ENCODE measurements at regions not wholly inside any gene's neighbourhood (a gene's known extent, or its start where the extent isn't known, plus 50 kb on each side); places are given as distances from the start of the nearest gene placed in this dataset.

GRCh38 chr2:41127351-41127750 is 675.5 kb upstream of the SLC8A1 start:
- no peak overlapping the region for H3K4me3 ChIP-seq
- no peaks in the 10 kb centered on the region for H3K27me3 ChIP-seq (ENCODE audit: low read depth)
- H3K36me3 ChIP-seq, result no peaks in the 10 kb centered on the region
- DNase-seq, result no peak
- intact Hi-C loops (cut with micrococcal nuclease), result no loop called here
- H3K27ac ChIP-seq (replicated peaks), result no peak overlapping the region
- H3K4me1 ChIP-seq, result no peaks in the 10 kb centered on the region
- TF ChIP-seq, protein P1, sequence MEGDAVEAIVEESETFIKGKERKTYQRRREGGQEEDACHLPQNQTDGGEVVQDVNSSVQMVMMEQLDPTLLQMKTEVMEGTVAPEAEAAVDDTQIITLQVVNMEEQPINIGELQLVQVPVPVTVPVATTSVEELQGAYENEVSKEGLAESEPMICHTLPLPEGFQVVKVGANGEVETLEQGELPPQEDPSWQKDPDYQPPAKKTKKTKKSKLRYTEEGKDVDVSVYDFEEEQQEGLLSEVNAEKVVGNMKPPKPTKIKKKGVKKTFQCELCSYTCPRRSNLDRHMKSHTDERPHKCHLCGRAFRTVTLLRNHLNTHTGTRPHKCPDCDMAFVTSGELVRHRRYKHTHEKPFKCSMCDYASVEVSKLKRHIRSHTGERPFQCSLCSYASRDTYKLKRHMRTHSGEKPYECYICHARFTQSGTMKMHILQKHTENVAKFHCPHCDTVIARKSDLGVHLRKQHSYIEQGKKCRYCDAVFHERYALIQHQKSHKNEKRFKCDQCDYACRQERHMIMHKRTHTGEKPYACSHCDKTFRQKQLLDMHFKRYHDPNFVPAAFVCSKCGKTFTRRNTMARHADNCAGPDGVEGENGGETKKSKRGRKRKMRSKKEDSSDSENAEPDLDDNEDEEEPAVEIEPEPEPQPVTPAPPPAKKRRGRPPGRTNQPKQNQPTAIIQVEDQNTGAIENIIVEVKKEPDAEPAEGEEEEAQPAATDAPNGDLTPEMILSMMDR (IDR thresholded peaks at IDR 0.05; ENCODE audit: borderline replicate concordance), result no peak
- no peaks in the 10 kb centered on the region for H3K9me3 ChIP-seq (replicated peaks)

DNA sequence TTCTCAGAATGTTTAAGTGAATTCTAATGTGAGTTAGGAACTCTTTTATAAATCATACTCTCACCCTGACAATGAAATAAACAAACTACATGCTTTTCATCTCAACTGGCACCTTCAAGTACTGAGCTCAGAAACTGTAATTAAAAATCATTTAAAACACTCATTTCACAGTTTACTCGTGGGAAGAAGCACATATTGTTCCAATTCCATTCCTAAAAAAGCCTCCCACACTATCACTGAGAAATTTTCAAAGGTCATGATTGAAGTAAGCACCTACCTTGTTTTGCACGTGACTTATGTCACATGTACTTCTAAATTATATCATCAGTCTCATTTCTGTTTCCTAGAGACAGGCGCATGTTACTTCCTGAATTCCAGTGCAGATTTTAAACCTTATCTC is 678.1 kb upstream of the SLC8A1 start:
- DNase-seq, result no peak
- no peaks in the 10 kb centered on the region for H3K27me3 ChIP-seq (ENCODE audit: low read depth)
- no peaks in the 10 kb centered on the region for H3K36me3 ChIP-seq
- H3K9me3 ChIP-seq (replicated peaks), result no peaks in the 10 kb centered on the region
- H3K4me3 ChIP-seq, result no peak overlapping the region
- TF ChIP-seq, protein P1 (IDR thresholded peaks at IDR 0.05; ENCODE audit: borderline replicate concordance), result no peak
- no peaks in the 10 kb centered on the region for H3K4me1 ChIP-seq
- H3K27ac ChIP-seq (replicated peaks), result no peak overlapping the region
- intact Hi-C loops (cut with micrococcal nuclease), result no loop called here

GRCh38 chr2:41137031-41137430 is 685.1 kb upstream of the SLC8A1 start:
- intact Hi-C loops (cut with micrococcal nuclease), result no loop called here
- no peak for DNase-seq
- no peak overlapping the region for H3K27ac ChIP-seq (replicated peaks)

GRCh38 chr2:41141146-41141791 is 689.4 kb upstream of the SLC8A1 start:
- intact Hi-C loops (cut with micrococcal nuclease), result no loop called here
- no peak overlapping the region for H3K4me3 ChIP-seq
- no peak overlapping the region for H3K27ac ChIP-seq (replicated peaks)
- H3K4me1 ChIP-seq, result no peaks in the 10 kb centered on the region
- TF ChIP-seq, protein P1 (IDR thresholded peaks at IDR 0.05; ENCODE audit: borderline replicate concordance), result no peak
- no peaks in the 10 kb centered on the region for H3K36me3 ChIP-seq
- H3K27me3 ChIP-seq (ENCODE audit: low read depth), result no peaks in the 10 kb centered on the region
- no peak for DNase-seq
- H3K9me3 ChIP-seq (replicated peaks), result no peaks in the 10 kb centered on the region

More at GRCh38 chr2:41137031-41137430, 685.1 kb upstream of the SLC8A1 start:
- TF ChIP-seq, protein P1 (IDR thresholded peaks at IDR 0.05; ENCODE audit: borderline replicate concordance), result no peak
- Histone ChIP-seq H3K4me3 (no peak overlapping the region), H3K4me1 (no peaks in the 10 kb centered on the region), H3K36me3 (no peaks in the 10 kb centered on the region), H3K9me3 (replicated peaks) (no peaks in the 10 kb centered on the region), H3K27me3 (ENCODE audit: low read depth) (no peaks in the 10 kb centered on the region)

- Histone ChIP-seq H3K27me3 (ENCODE audit: low read depth) (no peaks in the 10 kb centered on the region), H3K4me1 (no peaks in the 10 kb centered on the region), H3K9me3 (replicated peaks) (no peaks in the 10 kb centered on the region), H3K4me3 (no peak overlapping the region), H3K36me3 (no peaks in the 10 kb centered on the region), H3K27ac (replicated peaks) (no peak overlapping the region)
- DNase-seq, result no peak
- TF ChIP-seq, protein P1 (IDR thresholded peaks at IDR 0.05; ENCODE audit: borderline replicate concordance), result no peak
- intact Hi-C loops (cut with micrococcal nuclease), result no loop called here
Observed at GRCh38 chr2:41142478-41142877, 690.6 kb upstream of the SLC8A1 start.

Measured in left ventricle myocardium inferior (tissue), 1 donor.